Skeletal muscle tissue (tissue), 3 donors: ENCODE measurements at regions not wholly inside any gene's neighbourhood (a gene's known extent, or its start where the extent isn't known, plus 50 kb on each side); places are given as distances from the start of the nearest gene placed in this dataset.

ENCODE experiments used
- H3K27ac ChIP-seq: one replicate; pipeline ENCODE4 v1.7.0; 2013; ENCODE audit warnings: mild to moderate bottlenecking, low read depth, low read length, inconsistent platforms
- H3K27me3 ChIP-seq, 3 donors: one replicate each; pipeline ENCODE4 v1.7.0; 2013; ENCODE audit warnings: low read length in 3 of 3; ENCODE audit not compliant: control insufficient read depth in 3 of 3, insufficient read depth in 3 of 3
- H3K36me3 ChIP-seq, 3 donors: one replicate each; pipeline ENCODE4 v1.7.0; 2013; ENCODE audit warnings: low read length in 3 of 3; ENCODE audit not compliant: control insufficient read depth in 3 of 3, insufficient read depth in 3 of 3
- H3K4me1 ChIP-seq, 3 donors: one replicate each; pipeline ENCODE4 v1.7.0; 2013; ENCODE audit warnings: low read length in 3 of 3, mild to moderate bottlenecking in 3 of 3; ENCODE audit not compliant: control insufficient read depth in 3 of 3, insufficient read depth in 3 of 3
- H3K4me3 ChIP-seq, 3 donors: one replicate each; pipeline ENCODE4 v1.7.0; 2013; ENCODE audit warnings: low read length in 3 of 3
- H3K9ac ChIP-seq, 3 donors: one replicate each; pipeline ENCODE4 v1.7.0; 2013; ENCODE audit warnings: low read length in 3 of 3, mild to moderate bottlenecking in 3 of 3, moderate library complexity in 2 of 3, low read depth in 1 of 3
- H3K9me3 ChIP-seq, 3 donors: one replicate each; pipeline ENCODE4 v1.7.0; 2013; ENCODE audit warnings: low read length in 3 of 3; ENCODE audit not compliant: control insufficient read depth in 3 of 3
- donor health status: Osteomylitis.

- Histone ChIP-seq H3K4me1 (no peaks in the 10 kb centered on the region), H3K9ac (no peak overlapping the region), H3K9me3 (no peaks in the 10 kb centered on the region), H3K27me3 (no peaks in the 10 kb centered on the region), H3K4me3 (no peak overlapping the region), H3K27ac (no peak overlapping the region), H3K36me3 (no peaks in the 10 kb centered on the region)
These were observed 476.1 kb downstream of the FUT8 start for GRCh38 chr14:65888677-65889076.

GRCh38 chr14:65892315-65892714 is 479.8 kb downstream of the FUT8 start:
- no peaks in the 10 kb centered on the region for H3K27me3 ChIP-seq
- no peak overlapping the region for H3K9ac ChIP-seq
- no peaks in the 10 kb centered on the region for H3K4me1 ChIP-seq
- H3K27ac ChIP-seq, result no peak overlapping the region
- H3K9me3 ChIP-seq, result no peaks in the 10 kb centered on the region
- no peaks in the 10 kb centered on the region for H3K36me3 ChIP-seq
- no peak overlapping the region for H3K4me3 ChIP-seq

- Histone ChIP-seq H3K9ac (no peak overlapping the region), H3K36me3 (no peaks in the 10 kb centered on the region), H3K27ac (no peak overlapping the region), H3K9me3 (no peaks in the 10 kb centered on the region), H3K27me3 (no peaks in the 10 kb centered on the region), H3K4me1 (no peaks in the 10 kb centered on the region), H3K4me3 (no peak overlapping the region)
These were observed 487.6 kb downstream of the FUT8 start for GRCh38 chr14:65900164-65900563.

- Histone ChIP-seq H3K36me3 (no peaks in the 10 kb centered on the region), H3K27ac (no peak overlapping the region), H3K9ac (no peak overlapping the region), H3K4me1 (no peaks in the 10 kb centered on the region), H3K4me3 (no peak overlapping the region), H3K27me3 (no peaks in the 10 kb centered on the region), H3K9me3 (no peaks in the 10 kb centered on the region)
These were observed 489.1 kb downstream of the FUT8 start for GRCh38 chr14:65901595-65901994.

GRCh38 chr14:65904988-65905387 is 492.5 kb downstream of the FUT8 start:
- no peaks in the 10 kb centered on the region for H3K36me3 ChIP-seq

GRCh38 chr14:65906344-65906743 is 493.8 kb downstream of the FUT8 start:
- Histone ChIP-seq H3K27ac (no peak overlapping the region), H3K4me3 (no peak overlapping the region), H3K9ac (no peak overlapping the region), H3K9me3 (no peaks in the 10 kb centered on the region), H3K4me1 (no peaks in the 10 kb centered on the region), H3K36me3 (no peaks in the 10 kb centered on the region), H3K27me3 (no peaks in the 10 kb centered on the region)

More at GRCh38 chr14:65904988-65905387, 492.5 kb downstream of the FUT8 start:
- Histone ChIP-seq H3K4me3 (no peak overlapping the region), H3K9me3 (no peaks in the 10 kb centered on the region), H3K27me3 (no peaks in the 10 kb centered on the region), H3K4me1 (no peaks in the 10 kb centered on the region), H3K9ac (no peak overlapping the region), H3K27ac (no peak overlapping the region)

GRCh38 chr14:65906948-65907347 is 494.4 kb downstream of the FUT8 start:
- H3K27ac ChIP-seq, result no peak overlapping the region
- H3K9ac ChIP-seq, result no peak overlapping the region
- H3K4me1 ChIP-seq, result no peaks in the 10 kb centered on the region
- H3K36me3 ChIP-seq, result no peaks in the 10 kb centered on the region
- H3K27me3 ChIP-seq, result no peaks in the 10 kb centered on the region
- no peaks in the 10 kb centered on the region for H3K9me3 ChIP-seq
- H3K4me3 ChIP-seq, result no peak overlapping the region

- Histone ChIP-seq H3K9ac (no peak overlapping the region), H3K9me3 (no peaks in the 10 kb centered on the region), H3K4me3 (no peak overlapping the region), H3K4me1 (no peaks in the 10 kb centered on the region), H3K27me3 (no peaks in the 10 kb centered on the region), H3K27ac (no peak overlapping the region), H3K36me3 (no peaks in the 10 kb centered on the region)
These were observed 497.7 kb downstream of the FUT8 start for GRCh38 chr14:65910108-65910786.

GRCh38 chr14:65915125-65915524 is 502.6 kb downstream of the FUT8 start:
- no peak overlapping the region for H3K4me3 ChIP-seq
- H3K27ac ChIP-seq, result no peak overlapping the region
- H3K9ac ChIP-seq, result no peak overlapping the region
- H3K4me1 ChIP-seq, result no peaks in the 10 kb centered on the region
- H3K27me3 ChIP-seq, result peaks cover 0 to 3% (median 0%) of the 10 kb centered on the region in 3 donors
- no peaks in the 10 kb centered on the region for H3K36me3 ChIP-seq
- no peaks in the 10 kb centered on the region for H3K9me3 ChIP-seq

- no peak overlapping the region for H3K4me3 ChIP-seq
- no peak overlapping the region for H3K27ac ChIP-seq
- H3K27me3 ChIP-seq, result peaks cover 0 to 3% (median 0%) of the 10 kb centered on the region in 3 donors
- H3K4me1 ChIP-seq, result no peaks in the 10 kb centered on the region
- no peaks in the 10 kb centered on the region for H3K36me3 ChIP-seq
- H3K9me3 ChIP-seq, result no peaks in the 10 kb centered on the region
- no peak overlapping the region for H3K9ac ChIP-seq
These were observed 503.5 kb downstream of the FUT8 start for GRCh38 chr14:65916055-65916454.
